ENCODE measurements at regions not wholly inside any gene's neighbourhood (a gene's known extent, or its start where the extent isn't known, plus 50 kb on each side); places are given as distances from the start of the nearest gene placed in this dataset.

GRCh38 chr6:21676769-21677168 lies 83.2 kb downstream of the SOX4 start:
- TF ChIP-seq, protein P1, sequence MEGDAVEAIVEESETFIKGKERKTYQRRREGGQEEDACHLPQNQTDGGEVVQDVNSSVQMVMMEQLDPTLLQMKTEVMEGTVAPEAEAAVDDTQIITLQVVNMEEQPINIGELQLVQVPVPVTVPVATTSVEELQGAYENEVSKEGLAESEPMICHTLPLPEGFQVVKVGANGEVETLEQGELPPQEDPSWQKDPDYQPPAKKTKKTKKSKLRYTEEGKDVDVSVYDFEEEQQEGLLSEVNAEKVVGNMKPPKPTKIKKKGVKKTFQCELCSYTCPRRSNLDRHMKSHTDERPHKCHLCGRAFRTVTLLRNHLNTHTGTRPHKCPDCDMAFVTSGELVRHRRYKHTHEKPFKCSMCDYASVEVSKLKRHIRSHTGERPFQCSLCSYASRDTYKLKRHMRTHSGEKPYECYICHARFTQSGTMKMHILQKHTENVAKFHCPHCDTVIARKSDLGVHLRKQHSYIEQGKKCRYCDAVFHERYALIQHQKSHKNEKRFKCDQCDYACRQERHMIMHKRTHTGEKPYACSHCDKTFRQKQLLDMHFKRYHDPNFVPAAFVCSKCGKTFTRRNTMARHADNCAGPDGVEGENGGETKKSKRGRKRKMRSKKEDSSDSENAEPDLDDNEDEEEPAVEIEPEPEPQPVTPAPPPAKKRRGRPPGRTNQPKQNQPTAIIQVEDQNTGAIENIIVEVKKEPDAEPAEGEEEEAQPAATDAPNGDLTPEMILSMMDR (IDR thresholded peaks at IDR 0.05): no peak
- TF ChIP-seq REST (IDR thresholded peaks at IDR 0.05; ENCODE audit: low read depth, low read length): no peak
- no peak for TF ChIP-seq POLR2AphosphoS5 (IDR thresholded peaks at IDR 0.05; ENCODE audit: low read depth, low read length)
